ENCODE measurements at regions not wholly inside any gene's neighbourhood (a gene's known extent, or its start where the extent isn't known, plus 50 kb on each side); places are given as distances from the start of the nearest gene placed in this dataset.

- no peak overlapping the region for H3K27ac ChIP-seq
- H3K4me1 ChIP-seq, result no peaks in the 10 kb centered on the region
- TF ChIP-seq POLR2A (IDR thresholded peaks at IDR 0.05), result no peak
- no peak for TF ChIP-seq CTCF (IDR thresholded peaks at IDR 0.05)
- TF ChIP-seq EP300 (IDR thresholded peaks at IDR 0.05), result no peak
- TF ChIP-seq POLR2AphosphoS5 (IDR thresholded peaks at IDR 0.05), result no peak
- DNase-seq, result no peak
- H3K9me3 ChIP-seq, result no peaks in the 10 kb centered on the region
- H3K27me3 ChIP-seq, result no peaks in the 10 kb centered on the region
- no peaks in the 10 kb centered on the region for H3K36me3 ChIP-seq
- ATAC-seq (ENCODE audit: low FRiP score in 2 of 2), result peak in 1 of 2 donors; percentile 86
- WGBS, 2 donors, result 62 to 93% methylated on average over 2 to 6 of the region's 6 CpGs
- no peak overlapping the region for H3K4me3 ChIP-seq
These were observed 80.2 kb downstream of the FAM50B start for GRCh38 chr6:3929281-3929798.

GRCh38 chr6:3937438-3937837 lies 88.3 kb downstream of the FAM50B start:
- DNase-seq (no peak), ATAC-seq (ENCODE audit: low FRiP score in 2 of 2) (no peak)
- 58 to 67% methylated on average over 2 of the region's 2 CpGs for WGBS, 2 donors

GRCh38 chr6:3938715-3939367 lies 89.7 kb downstream of the FAM50B start:
- DNase-seq, result no peak
- Histone ChIP-seq H3K4me3 (no peak overlapping the region), H3K36me3 (no peaks in the 10 kb centered on the region), H3K4me1 (no peaks in the 10 kb centered on the region), H3K9me3 (no peaks in the 10 kb centered on the region), H3K27ac (no peak overlapping the region), H3K27me3 (no peaks in the 10 kb centered on the region)
- WGBS, 2 donors, result 92 to 95% methylated on average over 4 of the region's 4 CpGs
- TF ChIP-seq POLR2A (IDR thresholded peaks at IDR 0.05) (no peak), POLR2AphosphoS5 (IDR thresholded peaks at IDR 0.05) (no peak), EP300 (IDR thresholded peaks at IDR 0.05) (no peak), CTCF (IDR thresholded peaks at IDR 0.05) (no peak)
- no peak for ATAC-seq (ENCODE audit: low FRiP score in 2 of 2)

More at GRCh38 chr6:3937438-3937837, 88.3 kb downstream of the FAM50B start:
- Histone ChIP-seq H3K4me1 (no peaks in the 10 kb centered on the region), H3K27me3 (no peaks in the 10 kb centered on the region), H3K4me3 (no peak overlapping the region), H3K27ac (no peak overlapping the region), H3K36me3 (no peaks in the 10 kb centered on the region), H3K9me3 (no peaks in the 10 kb centered on the region)
- no peak for TF ChIP-seq POLR2AphosphoS5 (IDR thresholded peaks at IDR 0.05)
- TF ChIP-seq EP300 (IDR thresholded peaks at IDR 0.05), result no peak
- no peak for TF ChIP-seq POLR2A (IDR thresholded peaks at IDR 0.05)
- no peak for TF ChIP-seq CTCF (IDR thresholded peaks at IDR 0.05)

- ATAC-seq (ENCODE audit: low FRiP score in 2 of 2), result no peak
These were observed 90.3 kb downstream of the FAM50B start for GRCh38 chr6:3939368-3939958.

More at GRCh38 chr6:3939368-3939958, 90.3 kb downstream of the FAM50B start:
- Histone ChIP-seq H3K9me3 (no peaks in the 10 kb centered on the region), H3K27ac (no peak overlapping the region), H3K4me1 (no peaks in the 10 kb centered on the region), H3K36me3 (no peaks in the 10 kb centered on the region), H3K27me3 (no peaks in the 10 kb centered on the region), H3K4me3 (no peak overlapping the region)
- 73 to 88% methylated on average over 7 of the region's 7 CpGs for WGBS, 2 donors
- no peak for DNase-seq
- TF ChIP-seq POLR2AphosphoS5 (IDR thresholded peaks at IDR 0.05) (no peak), EP300 (IDR thresholded peaks at IDR 0.05) (no peak), POLR2A (IDR thresholded peaks at IDR 0.05) (no peak), CTCF (IDR thresholded peaks at IDR 0.05) (no peak)

Data from upper lobe of left lung (tissue), 6 donors.